WTC11 (cell line): ENCODE measurements at regions not wholly inside any gene's neighbourhood (a gene's known extent, or its start where the extent isn't known, plus 50 kb on each side); places are given as distances from the start of the nearest gene placed in this dataset.

Experiments
- ATAC-seq: fragments of 200-7000 bp; cut with Tn5 transposase; 2 replicates; pipeline ENCODE4 v1.10.0; 2021; ENCODE audit warnings: mild to moderate bottlenecking, moderate library complexity
- CTCF ChIA-PET: fragments of 300-600 bp; sonication (Branson Sonifier 250); formaldehyde crosslinking; loops from one replicate; lab custom pipeline; 2021; ENCODE audit warnings: antibody characterized with exemption; lab: Charles Lee
- POLR2A ChIA-PET: fragments of 350-600 bp; sonication (Branson Sonifier 250); formaldehyde crosslinking; loops from one replicate; lab custom pipeline; 2021; ENCODE audit warnings: antibody characterized with exemption; lab: Charles Lee
- DNase-seq: peaks from one replicate; pipeline ENCODE4 v3.0.0; 2021; ENCODE audit warnings: low spot score
- H3K27ac Mint-ChIP-seq: 2 replicates; pipeline ENCODE4 v1.8.0; 2021; ENCODE audit warnings: mixed read lengths
- H3K27me3 Mint-ChIP-seq: 2 replicates; pipeline ENCODE4 v1.8.0; 2021; ENCODE audit warnings: low read depth, mild to moderate bottlenecking, moderate library complexity, mixed read lengths
- H3K36me3 Mint-ChIP-seq: 2 replicates; pipeline ENCODE4 v1.8.0; 2021; ENCODE audit warnings: mixed read lengths
- H3K4me1 Mint-ChIP-seq: 2 replicates; pipeline ENCODE4 v1.8.0; 2022; ENCODE audit warnings: mixed read lengths
- H3K4me3 Mint-ChIP-seq: 2 replicates; pipeline ENCODE4 v1.8.0; 2021; ENCODE audit warnings: mild to moderate bottlenecking, moderate library complexity, mixed read lengths
- H3K9me3 Mint-ChIP-seq: 2 replicates; pipeline ENCODE4 v1.8.0; 2021; ENCODE audit warnings: mixed read lengths
- CTCF ChIP-seq: fragments of 200-600 bp; IDR thresholded peaks from 2 replicates; pipeline ENCODE4 v1.8.0; 2022; ENCODE audit warnings: antibody characterized with exemption
- FOXJ3 ChIP-seq: sonication (generic); formaldehyde crosslinking; IDR thresholded peaks from 2 replicates; pipeline ENCODE4 v1.9.0; 2021; ENCODE audit warnings: missing genetic modification reagents, mild to moderate bottlenecking, borderline replicate concordance
- FOXP1 ChIP-seq: sonication (generic); formaldehyde crosslinking; IDR thresholded peaks from 2 replicates; pipeline ENCODE4 v1.8.0; 2022; ENCODE audit warnings: missing genetic modification reagents, mild to moderate bottlenecking, moderate library complexity, borderline replicate concordance
- IRF2 ChIP-seq: sonication (generic); formaldehyde crosslinking; IDR thresholded peaks from 2 replicates; pipeline ENCODE4 v1.8.0; 2022; ENCODE audit warnings: low read depth, missing genetic modification reagents, borderline replicate concordance
- MAX ChIP-seq: sonication (generic); formaldehyde crosslinking; IDR thresholded peaks from 2 replicates; pipeline ENCODE4 v1.8.0; 2022; ENCODE audit warnings: mild to moderate bottlenecking, missing genetic modification reagents
- MYBL2 ChIP-seq: sonication (generic); formaldehyde crosslinking; IDR thresholded peaks from 2 replicates; pipeline ENCODE4 v1.8.1; 2023; ENCODE audit warnings: mild to moderate bottlenecking, moderate library complexity, missing genetic modification reagents
- NR1H2 ChIP-seq: sonication (generic); formaldehyde crosslinking; IDR thresholded peaks from 2 replicates; pipeline ENCODE4 v1.9.0; 2021; ENCODE audit warnings: mild to moderate bottlenecking, moderate library complexity, missing genetic modification reagents
- NR3C1 ChIP-seq: sonication (generic); formaldehyde crosslinking; conservative IDR thresholded peaks from 2 replicates; pipeline ENCODE4 v1.8.1; 2023; ENCODE audit warnings: low read depth, mild to moderate bottlenecking, missing genetic modification reagents
- OVOL2 ChIP-seq: fragments of 250-450 bp; sonication (Bioruptor Pico); IDR thresholded peaks from 2 replicates; pipeline ENCODE4 v1.9.0; 2021; ENCODE audit warnings: mild to moderate bottlenecking, borderline replicate concordance
- RELA ChIP-seq: sonication (generic); formaldehyde crosslinking; IDR thresholded peaks from 2 replicates; pipeline ENCODE4 v1.8.1; 2022; ENCODE audit warnings: missing genetic modification reagents, mild to moderate bottlenecking, borderline replicate concordance
- SP1 ChIP-seq: sonication (generic); formaldehyde crosslinking; conservative IDR thresholded peaks from 2 replicates; pipeline ENCODE4 v1.8.1; 2022; ENCODE audit warnings: missing genetic modification reagents
- ZNF281 ChIP-seq: sonication (generic); formaldehyde crosslinking; IDR thresholded peaks from 2 replicates; pipeline ENCODE4 v1.8.0; 2023; ENCODE audit warnings: mild to moderate bottlenecking, missing genetic modification reagents
- ZSCAN18 ChIP-seq: fragments of 250-450 bp; sonication (Bioruptor Pico); IDR thresholded peaks from 2 replicates; pipeline ENCODE4 v2.1.2; 2022; ENCODE audit warnings: mild to moderate bottlenecking, moderate library complexity
- TF ChIP-seq, protein P1 (sequence below): sonication (generic); formaldehyde crosslinking; IDR thresholded peaks from 2 replicates; pipeline ENCODE4 v1.8.1; 2022; ENCODE audit warnings: low read depth, missing genetic modification reagents, borderline replicate concordance
- TF ChIP-seq, protein P2 (sequence below): fragments of 250-450 bp; sonication (Bioruptor Pico); IDR thresholded peaks from 2 replicates; pipeline ENCODE4 v1.9.0; 2021; ENCODE audit warnings: moderate library complexity, mild to moderate bottlenecking, inconsistent platforms, borderline replicate concordance
- TF ChIP-seq, protein P3 (sequence below): sonication (generic); formaldehyde crosslinking; IDR thresholded peaks from 2 replicates; pipeline ENCODE4 v1.8.0; 2022; ENCODE audit warnings: mild to moderate bottlenecking, missing genetic modification reagents
- TF ChIP-seq, protein P4 (sequence below): fragments of 250-450 bp; sonication (Bioruptor Pico); IDR thresholded peaks from 2 replicates; pipeline ENCODE4 v1.9.0; 2021; ENCODE audit warnings: mild to moderate bottlenecking

DNA sequence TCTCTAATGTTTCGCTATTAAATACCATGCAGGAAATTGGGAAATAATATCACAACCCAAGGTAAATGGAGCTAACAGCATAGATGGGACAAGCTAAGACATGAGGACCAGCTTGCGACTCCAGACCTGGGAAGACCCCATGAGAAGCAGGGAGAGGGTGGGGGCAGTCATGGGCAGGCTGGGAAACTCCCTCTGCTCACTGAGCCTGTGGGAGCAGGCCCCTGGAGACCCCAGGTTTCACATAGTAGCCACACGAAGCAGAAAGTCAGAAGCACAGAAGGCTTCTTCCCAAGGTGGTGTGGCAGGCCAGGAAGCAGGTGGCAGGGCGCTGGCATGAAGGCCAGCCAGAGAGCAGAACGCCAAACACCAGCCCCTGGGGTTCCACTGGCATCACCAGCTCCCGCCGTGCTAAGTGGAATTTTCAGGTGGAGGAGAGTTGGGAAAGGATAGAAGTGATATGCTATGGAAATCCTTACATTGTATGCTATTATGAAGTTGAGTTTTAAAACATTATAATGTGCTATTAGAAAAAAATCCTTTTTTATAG, 99.9 kb upstream of the RNF32 start:
- Mint-ChIP-seq H3K27me3 (no peaks in the 10 kb centered on the region), H3K9me3 (no peaks in the 10 kb centered on the region), H3K4me3 (no peak overlapping the region), H3K27ac (no peak overlapping the region), H3K36me3 (no peaks in the 10 kb centered on the region), H3K4me1 (peaks cover 7% of the 10 kb centered on the region)
- no peak for ATAC-seq
- ChIA-PET CTCF (no interaction called here), POLR2A (interaction anchor here (0.5 kb wide), 1 partner anchor 17 kb away, joined by 6 read pairs; no protein-coding TSS in a partner anchor)
- TF ChIP-seq SP1 (CRISPR knock-in tag) (no peak), OVOL2 (CRISPR knock-in tag) (no peak), CTCF (no peak), FOXJ3 (no peak), IRF2 (CRISPR knock-in tag) (no peak), NR1H2 (CRISPR knock-in tag) (no peak), MAX (CRISPR knock-in tag) (no peak), MYBL2 (CRISPR knock-in tag) (no peak), ZSCAN18 (no peak)
- TF ChIP-seq, protein P1, sequence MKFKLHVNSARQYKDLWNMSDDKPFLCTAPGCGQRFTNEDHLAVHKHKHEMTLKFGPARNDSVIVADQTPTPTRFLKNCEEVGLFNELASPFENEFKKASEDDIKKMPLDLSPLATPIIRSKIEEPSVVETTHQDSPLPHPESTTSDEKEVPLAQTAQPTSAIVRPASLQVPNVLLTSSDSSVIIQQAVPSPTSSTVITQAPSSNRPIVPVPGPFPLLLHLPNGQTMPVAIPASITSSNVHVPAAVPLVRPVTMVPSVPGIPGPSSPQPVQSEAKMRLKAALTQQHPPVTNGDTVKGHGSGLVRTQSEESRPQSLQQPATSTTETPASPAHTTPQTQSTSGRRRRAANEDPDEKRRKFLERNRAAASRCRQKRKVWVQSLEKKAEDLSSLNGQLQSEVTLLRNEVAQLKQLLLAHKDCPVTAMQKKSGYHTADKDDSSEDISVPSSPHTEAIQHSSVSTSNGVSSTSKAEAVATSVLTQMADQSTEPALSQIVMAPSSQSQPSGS (CRISPR knock-in tag) = no peak
- TF ChIP-seq, protein P2, sequence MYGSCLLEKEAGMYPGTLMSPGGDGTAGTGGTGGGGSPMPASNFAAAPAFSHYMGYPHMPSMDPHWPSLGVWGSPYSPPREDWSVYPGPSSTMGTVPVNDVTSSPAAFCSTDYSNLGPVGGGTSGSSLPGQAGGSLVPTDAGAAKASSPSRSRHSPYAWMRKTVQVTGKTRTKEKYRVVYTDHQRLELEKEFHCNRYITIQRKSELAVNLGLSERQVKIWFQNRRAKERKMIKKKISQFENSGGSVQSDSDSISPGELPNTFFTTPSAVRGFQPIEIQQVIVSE (CRISPR knock-in tag) = no peak
- DNase-seq = no peak

GRCh38 chr7:156539999-156540398, 100.6 kb upstream of the RNF32 start:
- no peak overlapping the region for H3K27ac Mint-ChIP-seq
- no peak for ATAC-seq
- no peak for TF ChIP-seq FOXP1 (CRISPR knock-in tag)
- TF ChIP-seq, protein P3, sequence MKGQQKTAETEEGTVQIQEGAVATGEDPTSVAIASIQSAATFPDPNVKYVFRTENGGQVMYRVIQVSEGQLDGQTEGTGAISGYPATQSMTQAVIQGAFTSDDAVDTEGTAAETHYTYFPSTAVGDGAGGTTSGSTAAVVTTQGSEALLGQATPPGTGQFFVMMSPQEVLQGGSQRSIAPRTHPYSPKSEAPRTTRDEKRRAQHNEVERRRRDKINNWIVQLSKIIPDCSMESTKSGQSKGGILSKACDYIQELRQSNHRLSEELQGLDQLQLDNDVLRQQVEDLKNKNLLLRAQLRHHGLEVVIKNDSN (CRISPR knock-in tag) = 0 out of 2 replicates have a peak, but pooled peaks have one; percentile 24
- TF ChIP-seq, all 79 proteins: peak for 1
- CTCF ChIA-PET = no interaction called here
- DNase-seq = no peak
- POLR2A ChIA-PET = no interaction called here
- Mint-ChIP-seq H3K27me3 (no peaks in the 10 kb centered on the region), H3K9me3 (no peaks in the 10 kb centered on the region), H3K4me1 (peaks cover 7% of the 10 kb centered on the region), H3K4me3 (0 out of 2 replicates have a peak overlapping the region, but pooled peaks have one; percentile 5), H3K36me3 (no peaks in the 10 kb centered on the region)

DNA sequence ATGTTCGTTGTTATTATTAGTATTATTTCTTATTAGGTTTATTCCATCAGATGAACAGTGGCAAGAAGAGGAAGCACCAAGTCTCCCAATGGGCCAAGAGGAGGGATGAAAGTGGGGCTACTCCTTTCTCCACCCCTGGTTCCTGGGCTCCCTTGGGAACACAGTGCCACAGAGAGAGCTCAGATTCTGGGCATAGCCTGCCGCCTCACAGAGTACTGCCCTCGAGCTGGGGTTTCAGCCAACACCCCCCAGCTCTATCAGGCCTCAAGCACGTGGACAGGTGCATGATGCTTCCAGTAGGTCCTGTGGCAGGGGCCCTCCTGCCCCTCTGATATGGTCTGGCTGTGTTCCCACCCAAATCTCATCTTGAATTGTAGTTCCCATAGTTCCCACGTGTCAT, 103.6 kb upstream of the RNF32 start:
- no peaks in the 10 kb centered on the region for H3K36me3 Mint-ChIP-seq
- no peak for TF ChIP-seq RELA (CRISPR knock-in tag)
- TF ChIP-seq ZNF281 (CRISPR knock-in tag) = no peak
- TF ChIP-seq, protein P4, sequence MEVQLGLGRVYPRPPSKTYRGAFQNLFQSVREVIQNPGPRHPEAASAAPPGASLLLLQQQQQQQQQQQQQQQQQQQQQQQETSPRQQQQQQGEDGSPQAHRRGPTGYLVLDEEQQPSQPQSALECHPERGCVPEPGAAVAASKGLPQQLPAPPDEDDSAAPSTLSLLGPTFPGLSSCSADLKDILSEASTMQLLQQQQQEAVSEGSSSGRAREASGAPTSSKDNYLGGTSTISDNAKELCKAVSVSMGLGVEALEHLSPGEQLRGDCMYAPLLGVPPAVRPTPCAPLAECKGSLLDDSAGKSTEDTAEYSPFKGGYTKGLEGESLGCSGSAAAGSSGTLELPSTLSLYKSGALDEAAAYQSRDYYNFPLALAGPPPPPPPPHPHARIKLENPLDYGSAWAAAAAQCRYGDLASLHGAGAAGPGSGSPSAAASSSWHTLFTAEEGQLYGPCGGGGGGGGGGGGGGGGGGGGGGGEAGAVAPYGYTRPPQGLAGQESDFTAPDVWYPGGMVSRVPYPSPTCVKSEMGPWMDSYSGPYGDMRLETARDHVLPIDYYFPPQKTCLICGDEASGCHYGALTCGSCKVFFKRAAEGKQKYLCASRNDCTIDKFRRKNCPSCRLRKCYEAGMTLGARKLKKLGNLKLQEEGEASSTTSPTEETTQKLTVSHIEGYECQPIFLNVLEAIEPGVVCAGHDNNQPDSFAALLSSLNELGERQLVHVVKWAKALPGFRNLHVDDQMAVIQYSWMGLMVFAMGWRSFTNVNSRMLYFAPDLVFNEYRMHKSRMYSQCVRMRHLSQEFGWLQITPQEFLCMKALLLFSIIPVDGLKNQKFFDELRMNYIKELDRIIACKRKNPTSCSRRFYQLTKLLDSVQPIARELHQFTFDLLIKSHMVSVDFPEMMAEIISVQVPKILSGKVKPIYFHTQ (CRISPR knock-in tag) = no peak
- TF ChIP-seq FOXP1 (CRISPR knock-in tag) = no peak
- TF ChIP-seq SP1 (CRISPR knock-in tag) = no peak
- TF ChIP-seq NR3C1 (CRISPR knock-in tag) = no peak

More for the DNA sequence above, 103.6 kb upstream of the RNF32 start:
- DNase-seq (no peak), ATAC-seq (no peak)
- no peak overlapping the region for H3K27ac Mint-ChIP-seq
- no peaks in the 10 kb centered on the region for H3K27me3 Mint-ChIP-seq
- ChIA-PET CTCF (interaction anchor here (1.4 kb wide), 1 partner anchor 53 kb away, joined by 3 read pairs; no protein-coding TSS in a partner anchor), POLR2A (no interaction called here)
- no peaks in the 10 kb centered on the region for H3K9me3 Mint-ChIP-seq
- peaks cover 5% of the 10 kb centered on the region for H3K4me1 Mint-ChIP-seq
- H3K4me3 Mint-ChIP-seq = no peak overlapping the region
